ENCODE measurements at regions not wholly inside any gene's neighbourhood (a gene's known extent, or its start where the extent isn't known, plus 50 kb on each side); places are given as distances from the start of the nearest gene placed in this dataset.

DNA sequence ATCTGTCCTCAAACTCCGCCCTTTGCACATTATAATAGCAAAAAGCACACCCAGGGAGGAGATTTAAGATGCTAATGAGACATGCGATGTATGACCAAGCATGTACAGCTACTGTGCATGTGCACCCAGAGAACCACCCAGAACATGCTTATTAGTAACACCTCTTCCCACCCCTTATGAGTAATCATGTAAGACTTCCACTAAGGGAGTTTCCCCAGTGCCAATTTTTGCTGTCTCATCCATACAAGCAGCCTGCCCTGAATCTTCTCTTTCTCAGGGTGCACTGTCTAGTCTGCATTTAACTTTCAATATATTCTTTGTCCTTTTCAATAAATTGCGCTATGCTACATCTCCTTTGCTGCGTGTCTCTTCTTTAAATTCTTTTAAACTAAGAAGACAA lies 830.0 kb upstream of the NOVA1 start:
- intact Hi-C loops (cut with DNase I, micrococcal nuclease): no loop called here
- ATAC-seq: no peak
- no peaks in the 10 kb centered on the region for H3K4me1 ChIP-seq (ENCODE audit: low read depth)
- H3K36me3 ChIP-seq (ENCODE audit: low read depth): no peaks in the 10 kb centered on the region
- DNase-seq: no peak
- no peaks in the 10 kb centered on the region for H3K9me3 ChIP-seq
- no peak overlapping the region for H3K4me3 ChIP-seq
- TF ChIP-seq, protein P1, sequence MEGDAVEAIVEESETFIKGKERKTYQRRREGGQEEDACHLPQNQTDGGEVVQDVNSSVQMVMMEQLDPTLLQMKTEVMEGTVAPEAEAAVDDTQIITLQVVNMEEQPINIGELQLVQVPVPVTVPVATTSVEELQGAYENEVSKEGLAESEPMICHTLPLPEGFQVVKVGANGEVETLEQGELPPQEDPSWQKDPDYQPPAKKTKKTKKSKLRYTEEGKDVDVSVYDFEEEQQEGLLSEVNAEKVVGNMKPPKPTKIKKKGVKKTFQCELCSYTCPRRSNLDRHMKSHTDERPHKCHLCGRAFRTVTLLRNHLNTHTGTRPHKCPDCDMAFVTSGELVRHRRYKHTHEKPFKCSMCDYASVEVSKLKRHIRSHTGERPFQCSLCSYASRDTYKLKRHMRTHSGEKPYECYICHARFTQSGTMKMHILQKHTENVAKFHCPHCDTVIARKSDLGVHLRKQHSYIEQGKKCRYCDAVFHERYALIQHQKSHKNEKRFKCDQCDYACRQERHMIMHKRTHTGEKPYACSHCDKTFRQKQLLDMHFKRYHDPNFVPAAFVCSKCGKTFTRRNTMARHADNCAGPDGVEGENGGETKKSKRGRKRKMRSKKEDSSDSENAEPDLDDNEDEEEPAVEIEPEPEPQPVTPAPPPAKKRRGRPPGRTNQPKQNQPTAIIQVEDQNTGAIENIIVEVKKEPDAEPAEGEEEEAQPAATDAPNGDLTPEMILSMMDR (IDR thresholded peaks at IDR 0.05): no peak

DNA sequence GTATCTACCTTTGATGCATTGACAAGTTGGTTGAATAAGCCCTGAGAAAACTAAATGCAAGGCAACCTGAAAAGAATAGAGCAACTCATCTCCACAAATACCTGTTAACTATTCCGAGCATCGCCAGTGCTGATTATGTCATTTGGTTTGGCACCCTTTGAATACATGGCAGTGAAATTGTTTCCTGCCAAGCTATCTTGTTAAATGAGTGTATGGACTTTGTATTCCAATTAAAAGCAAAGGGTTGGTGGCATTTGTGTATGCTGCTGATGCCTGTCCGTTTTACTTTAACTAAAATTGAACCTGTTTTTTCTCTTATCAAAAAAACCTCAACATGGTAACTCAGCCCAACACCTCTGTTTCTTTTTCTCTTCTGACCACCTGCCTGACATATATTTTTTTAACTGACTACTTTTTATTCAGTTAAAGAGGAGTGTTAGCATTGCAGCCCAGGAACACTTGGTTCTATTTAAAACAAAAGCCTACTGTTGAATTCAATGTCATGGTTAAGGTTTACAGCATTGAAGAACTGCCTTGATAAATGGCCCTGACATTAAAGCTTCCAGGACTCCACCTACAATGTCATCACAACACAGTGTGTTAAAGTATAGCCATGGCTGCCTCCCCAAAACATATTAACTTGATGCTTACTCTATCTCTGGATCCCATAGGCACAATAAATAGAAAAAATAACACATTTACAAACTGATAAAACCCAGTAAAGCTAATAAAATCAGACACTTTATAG lies 838.3 kb upstream of the NOVA1 start:
- Histone ChIP-seq H3K9me3 (no peaks in the 10 kb centered on the region), H3K4me3 (no peak overlapping the region), H3K36me3 (ENCODE audit: low read depth) (no peaks in the 10 kb centered on the region), H3K4me1 (ENCODE audit: low read depth) (no peaks in the 10 kb centered on the region)
- ATAC-seq: peak; percentile 96
- intact Hi-C loops (cut with DNase I, micrococcal nuclease): no loop called here
- TF ChIP-seq, protein P1 (IDR thresholded peaks at IDR 0.05): no peak
- DNase-seq: peak in 1 of 3 donors; percentile 9

DNA sequence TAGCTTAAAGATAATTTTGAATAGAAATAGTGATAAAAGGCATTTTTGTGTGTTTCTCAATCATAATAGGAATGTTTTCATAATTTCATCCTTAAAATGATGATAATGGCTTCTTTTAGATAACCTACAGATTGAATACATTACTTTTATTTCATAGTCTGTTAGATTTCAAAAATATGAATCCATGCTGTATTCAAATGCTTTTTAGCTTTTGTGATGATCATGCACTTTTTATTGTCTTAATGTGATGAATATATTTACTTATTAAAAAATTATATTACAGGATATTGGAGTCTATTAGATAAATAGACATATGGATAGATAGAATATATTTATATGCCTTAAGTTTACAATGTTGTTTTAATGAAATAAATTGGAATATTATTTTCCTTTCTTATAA lies 886.8 kb upstream of the NOVA1 start:
- Histone ChIP-seq H3K36me3 (ENCODE audit: low read depth) (no peaks in the 10 kb centered on the region), H3K4me3 (no peak overlapping the region), H3K9me3 (no peaks in the 10 kb centered on the region), H3K4me1 (ENCODE audit: low read depth) (no peaks in the 10 kb centered on the region)
- intact Hi-C loops (cut with DNase I, micrococcal nuclease): no loop called here
- TF ChIP-seq, protein P1 (IDR thresholded peaks at IDR 0.05): no peak
- DNase-seq: no peak
- ATAC-seq: no peak

DNA sequence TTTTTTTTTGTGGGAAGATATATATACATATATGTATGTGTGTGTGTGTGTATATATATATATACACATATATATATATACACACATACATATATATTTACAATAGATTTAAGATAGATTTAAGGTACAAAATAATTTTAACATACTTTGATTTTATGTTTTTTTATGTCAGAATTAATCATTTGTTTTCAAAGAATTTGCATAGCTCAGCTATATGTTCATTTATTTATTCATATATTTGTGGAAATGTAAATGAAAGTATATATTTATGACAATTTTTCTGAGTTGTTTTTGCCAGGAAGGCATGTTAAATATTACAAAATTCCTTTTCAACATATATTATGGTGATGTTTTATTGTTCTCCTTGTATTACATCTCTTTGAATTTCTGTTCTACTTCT lies 887.4 kb upstream of the NOVA1 start:
- H3K4me3 ChIP-seq: no peak overlapping the region
- no peaks in the 10 kb centered on the region for H3K9me3 ChIP-seq
- DNase-seq (no peak), ATAC-seq (no peak)
- TF ChIP-seq, protein P1 (IDR thresholded peaks at IDR 0.05): no peak
- H3K36me3 ChIP-seq (ENCODE audit: low read depth): no peaks in the 10 kb centered on the region
- intact Hi-C loops (cut with DNase I, micrococcal nuclease): no loop called here
- H3K4me1 ChIP-seq (ENCODE audit: low read depth): no peaks in the 10 kb centered on the region

DNA sequence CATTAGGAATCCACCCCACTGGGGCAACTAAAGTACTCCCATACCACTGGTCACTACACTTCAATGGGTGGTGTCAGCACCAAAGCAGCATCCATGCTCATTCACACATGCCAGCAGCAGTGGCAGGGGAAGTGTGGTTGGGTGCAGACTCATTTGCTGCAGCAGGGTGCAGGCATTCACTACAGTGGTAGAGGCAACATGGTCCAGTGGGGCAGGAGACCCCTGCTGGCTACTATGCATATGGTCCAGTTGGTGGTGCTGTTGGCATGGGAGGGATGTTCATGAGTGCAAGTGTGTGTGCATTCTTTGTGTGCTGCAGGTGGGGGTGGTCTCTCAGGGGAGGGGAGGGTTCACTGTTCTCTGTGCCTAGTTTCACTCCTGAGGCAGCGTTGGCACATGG lies 908.4 kb upstream of the NOVA1 start:
- no peak for ATAC-seq
- no peak overlapping the region for H3K4me3 ChIP-seq
- no peaks in the 10 kb centered on the region for H3K4me1 ChIP-seq (ENCODE audit: low read depth)
- intact Hi-C loops (cut with DNase I, micrococcal nuclease): no loop called here
- DNase-seq: no peak
- no peaks in the 10 kb centered on the region for H3K36me3 ChIP-seq (ENCODE audit: low read depth)
- peaks cover 9% of the 10 kb centered on the region for H3K9me3 ChIP-seq
- TF ChIP-seq, protein P1 (IDR thresholded peaks at IDR 0.05): no peak

DNA sequence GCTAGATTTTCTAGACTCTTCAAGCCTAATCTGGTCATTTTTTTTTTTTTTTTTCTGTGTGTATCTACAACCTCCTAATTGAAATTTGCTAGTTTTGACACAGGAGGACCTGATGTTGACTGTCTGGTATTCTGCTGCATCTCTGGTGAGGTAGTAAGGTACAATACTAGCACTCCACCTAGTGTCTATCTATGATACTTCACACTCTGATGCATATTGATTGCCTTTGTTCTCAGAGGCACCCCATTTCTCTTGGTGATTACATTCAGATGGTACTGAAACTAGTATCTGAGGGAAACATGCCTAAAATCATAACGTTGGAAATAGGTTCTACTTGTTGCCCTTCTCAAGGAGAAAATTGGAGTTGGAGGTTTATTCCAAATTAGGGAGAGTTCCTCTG lies 930.5 kb upstream of the NOVA1 start:
- ATAC-seq (peak; percentile 81), DNase-seq (no peak)
- H3K4me1 ChIP-seq (ENCODE audit: low read depth): no peaks in the 10 kb centered on the region
- intact Hi-C loops (cut with DNase I, micrococcal nuclease): no loop called here
- no peak overlapping the region for H3K4me3 ChIP-seq
- TF ChIP-seq, protein P1 (IDR thresholded peaks at IDR 0.05): no peak
- H3K36me3 ChIP-seq (ENCODE audit: low read depth): no peaks in the 10 kb centered on the region
- no peaks in the 10 kb centered on the region for H3K9me3 ChIP-seq
